GM12872 (cell line): ENCODE measurements at regions not wholly inside any gene's neighbourhood (a gene's known extent, or its start where the extent isn't known, plus 50 kb on each side); places are given as distances from the start of the nearest gene placed in this dataset.

Source experiments
- CTCF ChIP-seq: IDR thresholded peaks from 3 replicates; pipeline ENCODE4 v1.5.1; 2011; ENCODE audit warnings: low read depth, mild to moderate bottlenecking, low read length, moderate library complexity; ENCODE audit not compliant: insufficient read depth

GRCh38 chr6:44609051-44609612 is 221.6 kb downstream of the CDC5L start:
- TF ChIP-seq CTCF = no peak

- TF ChIP-seq CTCF = no peak
Measured at GRCh38 chr6:44614396-44614795, 226.9 kb downstream of the CDC5L start.

GRCh38 chr6:44615621-44616020 is 228.1 kb downstream of the CDC5L start:
- no peak for TF ChIP-seq CTCF

- TF ChIP-seq CTCF = no peak
Measured at GRCh38 chr6:44617416-44617815, 229.9 kb downstream of the CDC5L start.

GRCh38 chr6:44618371-44618770 is 230.9 kb downstream of the CDC5L start:
- TF ChIP-seq CTCF = no peak

GRCh38 chr6:44620922-44621321 is 233.4 kb downstream of the CDC5L start:
- no peak for TF ChIP-seq CTCF

GRCh38 chr6:44621846-44622245 is 234.3 kb downstream of the CDC5L start:
- TF ChIP-seq CTCF = no peak
